ENCODE measurements at regions not wholly inside any gene's neighbourhood (a gene's known extent, or its start where the extent isn't known, plus 50 kb on each side); places are given as distances from the start of the nearest gene placed in this dataset.

GRCh38 chr5:57566914-57567313, 84.3 kb upstream of the ACTBL2 start:
- Mint-ChIP-seq H3K27ac (ENCODE audit: unreplicated experiment) (no peak overlapping the region), H3K27me3 (ENCODE audit: unreplicated experiment) (no peaks in the 10 kb centered on the region), H3K4me3 (ENCODE audit: low read depth, unreplicated experiment) (no peak overlapping the region), H3K4me1 (ENCODE audit: low read depth, unreplicated experiment) (no peaks in the 10 kb centered on the region), H3K36me3 (ENCODE audit: insufficient read depth, unreplicated experiment) (peaks cover 6% of the 10 kb centered on the region), H3K9me3 (ENCODE audit: low read depth, unreplicated experiment) (peaks cover 4% of the 10 kb centered on the region)
- TF ChIP-seq CTCF (IDR thresholded peaks at IDR 0.05; ENCODE audit: unreplicated experiment) = no peak
- CTCF ChIA-PET = no interaction called here
- BruUV-seq (replicated peaks) = no TSS peak
- intact Hi-C loops (cut with micrococcal nuclease; ENCODE audit: unreplicated experiment) = no loop called here
- DNase-seq = no peak

DNA sequence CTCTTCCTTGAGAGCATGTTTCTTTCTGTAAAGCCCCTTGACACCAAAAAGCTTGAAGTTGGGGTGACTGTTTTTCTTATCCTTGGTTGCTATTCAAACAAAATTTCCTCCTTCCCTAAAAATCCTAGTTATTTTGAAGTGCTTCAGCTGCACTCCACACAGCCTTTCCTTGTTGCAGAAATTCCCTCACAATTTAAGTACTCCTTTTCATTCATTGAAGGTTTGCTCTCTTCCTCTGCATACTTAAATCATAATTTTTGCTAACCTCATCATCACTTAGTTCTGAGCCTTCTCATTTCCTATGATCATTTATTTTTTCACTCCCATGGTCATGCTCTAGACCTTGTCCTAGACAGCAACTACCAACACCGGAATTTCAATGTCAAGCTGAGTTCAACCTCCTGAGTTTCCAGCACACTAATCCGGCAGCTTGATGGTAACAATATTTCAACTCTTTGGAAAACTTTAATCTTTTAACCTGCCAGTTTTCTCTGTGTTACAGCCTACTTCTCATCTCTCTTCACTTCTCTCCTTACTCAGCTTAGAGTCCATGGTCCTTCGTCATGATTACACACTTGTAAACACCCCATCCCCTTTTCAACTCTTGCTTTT, 78.7 kb upstream of the ACTBL2 start:
- DNase-seq = no peak
- H3K4me1 Mint-ChIP-seq (ENCODE audit: low read depth, unreplicated experiment) = no peaks in the 10 kb centered on the region
- CTCF ChIA-PET = no interaction called here
- H3K9me3 Mint-ChIP-seq (ENCODE audit: low read depth, unreplicated experiment) = peaks cover 2% of the 10 kb centered on the region
- no peaks in the 10 kb centered on the region for H3K27me3 Mint-ChIP-seq (ENCODE audit: unreplicated experiment)
- no peak overlapping the region for H3K4me3 Mint-ChIP-seq (ENCODE audit: low read depth, unreplicated experiment)
- intact Hi-C loops (cut with micrococcal nuclease; ENCODE audit: unreplicated experiment) = no loop called here
- H3K36me3 Mint-ChIP-seq (ENCODE audit: insufficient read depth, unreplicated experiment) = no peaks in the 10 kb centered on the region
- no peak for TF ChIP-seq CTCF (IDR thresholded peaks at IDR 0.05; ENCODE audit: unreplicated experiment)
- H3K27ac Mint-ChIP-seq (ENCODE audit: unreplicated experiment) = no peak overlapping the region
- no TSS peak for BruUV-seq (replicated peaks)

DNA sequence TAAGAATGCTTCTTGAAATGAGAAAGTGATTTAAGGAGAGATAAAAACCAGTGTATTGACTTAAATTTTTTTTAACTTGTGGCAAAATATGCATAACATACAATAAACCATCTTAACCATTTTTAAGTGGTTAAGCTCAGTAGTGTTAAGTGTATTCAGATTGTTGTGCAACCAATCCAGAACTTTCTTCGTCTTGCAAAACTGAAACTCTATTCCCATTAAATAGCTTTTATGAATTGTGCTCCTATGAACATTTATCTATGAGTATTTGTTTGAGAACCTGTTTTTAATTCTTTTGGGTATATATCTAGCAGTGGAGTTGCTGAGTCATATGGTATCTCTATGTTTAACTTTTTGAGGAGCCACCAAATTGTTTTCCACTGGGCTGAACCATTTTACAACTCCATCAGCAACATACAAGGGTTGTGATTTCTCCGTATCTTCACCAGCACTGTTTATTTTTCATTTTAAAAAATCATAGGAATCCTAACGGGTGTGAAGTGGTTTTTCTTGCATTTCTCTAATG, 76.6 kb upstream of the ACTBL2 start:
- no peak for DNase-seq
- CTCF ChIA-PET = no interaction called here
- H3K4me3 Mint-ChIP-seq (ENCODE audit: low read depth, unreplicated experiment) = no peak overlapping the region

GRCh38 chr5:57552033-57552432, 69.4 kb upstream of the ACTBL2 start:
- DNase-seq = no peak
- Mint-ChIP-seq H3K36me3 (ENCODE audit: insufficient read depth, unreplicated experiment) (no peaks in the 10 kb centered on the region), H3K9me3 (ENCODE audit: low read depth, unreplicated experiment) (peaks cover 4% of the 10 kb centered on the region), H3K4me1 (ENCODE audit: low read depth, unreplicated experiment) (no peaks in the 10 kb centered on the region), H3K27me3 (ENCODE audit: unreplicated experiment) (no peaks in the 10 kb centered on the region), H3K27ac (ENCODE audit: unreplicated experiment) (no peak overlapping the region), H3K4me3 (ENCODE audit: low read depth, unreplicated experiment) (no peak overlapping the region)
- CTCF ChIA-PET = no interaction called here
- no peak for TF ChIP-seq CTCF (IDR thresholded peaks at IDR 0.05; ENCODE audit: unreplicated experiment)
- BruUV-seq (replicated peaks) = no TSS peak
- intact Hi-C loops (cut with micrococcal nuclease; ENCODE audit: unreplicated experiment) = no loop called here

More for the DNA sequence above, 76.6 kb upstream of the ACTBL2 start:
- Mint-ChIP-seq H3K27me3 (ENCODE audit: unreplicated experiment) (no peaks in the 10 kb centered on the region), H3K4me1 (ENCODE audit: low read depth, unreplicated experiment) (no peaks in the 10 kb centered on the region), H3K27ac (ENCODE audit: unreplicated experiment) (no peak overlapping the region), H3K9me3 (ENCODE audit: low read depth, unreplicated experiment) (peaks cover 6% of the 10 kb centered on the region), H3K36me3 (ENCODE audit: insufficient read depth, unreplicated experiment) (no peaks in the 10 kb centered on the region)
- BruUV-seq (replicated peaks) = no TSS peak
- intact Hi-C loops (cut with micrococcal nuclease; ENCODE audit: unreplicated experiment) = loop anchor here (5.0 kb wide), 1 partner anchor 768 kb away; no protein-coding TSS in a partner anchor
- TF ChIP-seq CTCF (IDR thresholded peaks at IDR 0.05; ENCODE audit: unreplicated experiment) = no peak
